SK-N-SH (cell line): ENCODE measurements at regions not wholly inside any gene's neighbourhood (a gene's known extent, or its start where the extent isn't known, plus 50 kb on each side); places are given as distances from the start of the nearest gene placed in this dataset.

Source experiments
- EP300 ChIP-seq, 2 experiments: IDR thresholded peaks; 2 replicates each; pipeline versions ENCODE4 v1.4.0 to v1.6.1; 2012; ENCODE audit warnings: borderline replicate concordance in 1 of 2, low read depth in 1 of 2, low read length in 1 of 2
- POLR2AphosphoS5 ChIP-seq: IDR thresholded peaks from 2 replicates; pipeline ENCODE4 v1.6.1; 2012; ENCODE audit warnings: low read depth, low read length
- RCOR1 ChIP-seq: fragments of 150-350 bp; IDR thresholded peaks from 2 replicates; pipeline ENCODE4 v1.6.1; 2017; ENCODE audit warnings: antibody characterized with exemption, low read length
- SMC3 ChIP-seq: IDR thresholded peaks from 2 replicates; pipeline ENCODE4 v1.6.1; 2012; ENCODE audit warnings: low read depth, low read length, improper control_type of control experiment
- TAF1 ChIP-seq: IDR thresholded peaks from 2 replicates; pipeline ENCODE4 v1.6.1; 2012; ENCODE audit warnings: low read depth, mild to moderate bottlenecking, low read length, moderate library complexity, borderline replicate concordance
- TF ChIP-seq, protein P1 (sequence below): fragments of 200-600 bp; sonication (generic); IDR thresholded peaks from 2 replicates; pipeline ENCODE4 v1.6.1; 2017; ENCODE audit warnings: antibody characterized with exemption, mild to moderate bottlenecking, moderate library complexity
- TF ChIP-seq, protein P2 (sequence below): IDR thresholded peaks from 2 replicates; pipeline ENCODE4 v1.6.1; 2012; ENCODE audit warnings: mild to moderate bottlenecking, low read depth, low read length, moderate library complexity

GRCh38 chr11:130765951-130766649, 150.2 kb downstream of the SNX19 start:
- no peak for TF ChIP-seq RCOR1
- TF ChIP-seq, protein P1, sequence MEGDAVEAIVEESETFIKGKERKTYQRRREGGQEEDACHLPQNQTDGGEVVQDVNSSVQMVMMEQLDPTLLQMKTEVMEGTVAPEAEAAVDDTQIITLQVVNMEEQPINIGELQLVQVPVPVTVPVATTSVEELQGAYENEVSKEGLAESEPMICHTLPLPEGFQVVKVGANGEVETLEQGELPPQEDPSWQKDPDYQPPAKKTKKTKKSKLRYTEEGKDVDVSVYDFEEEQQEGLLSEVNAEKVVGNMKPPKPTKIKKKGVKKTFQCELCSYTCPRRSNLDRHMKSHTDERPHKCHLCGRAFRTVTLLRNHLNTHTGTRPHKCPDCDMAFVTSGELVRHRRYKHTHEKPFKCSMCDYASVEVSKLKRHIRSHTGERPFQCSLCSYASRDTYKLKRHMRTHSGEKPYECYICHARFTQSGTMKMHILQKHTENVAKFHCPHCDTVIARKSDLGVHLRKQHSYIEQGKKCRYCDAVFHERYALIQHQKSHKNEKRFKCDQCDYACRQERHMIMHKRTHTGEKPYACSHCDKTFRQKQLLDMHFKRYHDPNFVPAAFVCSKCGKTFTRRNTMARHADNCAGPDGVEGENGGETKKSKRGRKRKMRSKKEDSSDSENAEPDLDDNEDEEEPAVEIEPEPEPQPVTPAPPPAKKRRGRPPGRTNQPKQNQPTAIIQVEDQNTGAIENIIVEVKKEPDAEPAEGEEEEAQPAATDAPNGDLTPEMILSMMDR, result no peak
- TF ChIP-seq SMC3, result no peak
- TF ChIP-seq EP300 (IDR thresholded peaks at IDR 0.05; ENCODE audit: borderline replicate concordance in 1 of 2, low read depth in 1 of 2, low read length in 1 of 2), result no peak
- TF ChIP-seq POLR2AphosphoS5, result no peak
- no peak for TF ChIP-seq TAF1
- TF ChIP-seq, protein P2, sequence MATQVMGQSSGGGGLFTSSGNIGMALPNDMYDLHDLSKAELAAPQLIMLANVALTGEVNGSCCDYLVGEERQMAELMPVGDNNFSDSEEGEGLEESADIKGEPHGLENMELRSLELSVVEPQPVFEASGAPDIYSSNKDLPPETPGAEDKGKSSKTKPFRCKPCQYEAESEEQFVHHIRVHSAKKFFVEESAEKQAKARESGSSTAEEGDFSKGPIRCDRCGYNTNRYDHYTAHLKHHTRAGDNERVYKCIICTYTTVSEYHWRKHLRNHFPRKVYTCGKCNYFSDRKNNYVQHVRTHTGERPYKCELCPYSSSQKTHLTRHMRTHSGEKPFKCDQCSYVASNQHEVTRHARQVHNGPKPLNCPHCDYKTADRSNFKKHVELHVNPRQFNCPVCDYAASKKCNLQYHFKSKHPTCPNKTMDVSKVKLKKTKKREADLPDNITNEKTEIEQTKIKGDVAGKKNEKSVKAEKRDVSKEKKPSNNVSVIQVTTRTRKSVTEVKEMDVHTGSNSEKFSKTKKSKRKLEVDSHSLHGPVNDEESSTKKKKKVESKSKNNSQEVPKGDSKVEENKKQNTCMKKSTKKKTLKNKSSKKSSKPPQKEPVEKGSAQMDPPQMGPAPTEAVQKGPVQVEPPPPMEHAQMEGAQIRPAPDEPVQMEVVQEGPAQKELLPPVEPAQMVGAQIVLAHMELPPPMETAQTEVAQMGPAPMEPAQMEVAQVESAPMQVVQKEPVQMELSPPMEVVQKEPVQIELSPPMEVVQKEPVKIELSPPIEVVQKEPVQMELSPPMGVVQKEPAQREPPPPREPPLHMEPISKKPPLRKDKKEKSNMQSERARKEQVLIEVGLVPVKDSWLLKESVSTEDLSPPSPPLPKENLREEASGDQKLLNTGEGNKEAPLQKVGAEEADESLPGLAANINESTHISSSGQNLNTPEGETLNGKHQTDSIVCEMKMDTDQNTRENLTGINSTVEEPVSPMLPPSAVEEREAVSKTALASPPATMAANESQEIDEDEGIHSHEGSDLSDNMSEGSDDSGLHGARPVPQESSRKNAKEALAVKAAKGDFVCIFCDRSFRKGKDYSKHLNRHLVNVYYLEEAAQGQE, result no peak
